ES-I3 (cell line): ENCODE measurements at regions not wholly inside any gene's neighbourhood (a gene's known extent, or its start where the extent isn't known, plus 50 kb on each side); places are given as distances from the start of the nearest gene placed in this dataset.

Experiments used
- H3K36me3 ChIP-seq: 2 replicates; pipeline ENCODE4 v1.6.1; 2013; ENCODE audit warnings: mild to moderate bottlenecking, low read length, control low read depth, moderate library complexity; ENCODE audit not compliant: insufficient read depth
- H3K4me1 ChIP-seq: 2 replicates; pipeline ENCODE4 v1.6.1; 2013; ENCODE audit warnings: mild to moderate bottlenecking, control low read depth, low read length; ENCODE audit not compliant: insufficient read depth
- H3K9ac ChIP-seq: 2 replicates; pipeline ENCODE4 v1.6.1; 2013; ENCODE audit warnings: low read depth, mild to moderate bottlenecking, low read length, moderate library complexity
- H3K9me3 ChIP-seq: 2 replicates; pipeline ENCODE4 v1.6.1; 2013; ENCODE audit warnings: mild to moderate bottlenecking, low read length, moderate library complexity; ENCODE audit not compliant: control insufficient read depth, insufficient read depth

DNA sequence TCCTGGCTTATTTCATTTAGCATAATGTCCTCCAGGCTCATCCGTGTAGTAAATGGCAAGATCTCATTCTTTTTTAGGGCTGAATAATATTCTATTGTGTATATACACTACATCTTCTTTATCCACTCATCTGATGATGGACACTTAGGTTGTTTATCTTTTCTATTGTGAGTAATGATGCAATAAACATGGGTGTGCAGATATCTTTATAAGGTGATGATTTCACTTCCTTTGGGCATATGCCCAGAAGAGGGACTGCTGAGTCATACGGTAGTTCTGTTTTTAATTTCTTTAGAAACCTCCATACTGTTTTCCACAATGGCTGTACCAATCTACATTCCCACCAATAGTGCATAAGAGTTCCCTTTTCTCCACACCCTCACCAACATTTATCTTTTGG, 317.6 kb upstream of the CNKSR2 start:
- Histone ChIP-seq H3K36me3 (no peaks in the 10 kb centered on the region), H3K4me1 (no peaks in the 10 kb centered on the region), H3K9ac (no peak overlapping the region), H3K9me3 (0 out of 2 replicates have a peak, but pooled peaks cover 5% of the 10 kb centered on the region)

DNA sequence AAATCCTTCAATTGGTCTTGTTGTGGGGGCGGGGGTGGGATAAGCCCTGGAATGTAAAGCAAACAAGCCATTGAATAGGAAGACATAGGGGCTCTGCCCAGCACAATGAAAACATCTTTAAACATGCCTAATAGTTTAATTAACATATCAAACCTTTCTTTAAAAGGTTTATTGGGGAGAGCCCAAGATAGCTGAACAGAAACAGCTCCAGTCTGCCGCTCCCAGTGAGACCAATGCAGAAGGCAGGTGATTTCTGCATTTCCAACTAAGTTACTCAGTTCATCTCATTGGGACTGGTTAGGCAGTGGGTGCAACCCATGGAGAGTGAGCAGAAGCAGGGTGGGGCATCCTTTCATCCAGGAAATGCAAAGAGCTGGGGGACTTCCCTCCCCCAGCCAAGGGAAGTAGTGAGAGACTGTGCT, 327.2 kb upstream of the CNKSR2 start:
- H3K9ac ChIP-seq, result no peak overlapping the region
- no peaks in the 10 kb centered on the region for H3K9me3 ChIP-seq
- H3K36me3 ChIP-seq, result no peaks in the 10 kb centered on the region
- H3K4me1 ChIP-seq, result peaks cover 8% of the 10 kb centered on the region; the same call in 1 of the 2 replicates

DNA sequence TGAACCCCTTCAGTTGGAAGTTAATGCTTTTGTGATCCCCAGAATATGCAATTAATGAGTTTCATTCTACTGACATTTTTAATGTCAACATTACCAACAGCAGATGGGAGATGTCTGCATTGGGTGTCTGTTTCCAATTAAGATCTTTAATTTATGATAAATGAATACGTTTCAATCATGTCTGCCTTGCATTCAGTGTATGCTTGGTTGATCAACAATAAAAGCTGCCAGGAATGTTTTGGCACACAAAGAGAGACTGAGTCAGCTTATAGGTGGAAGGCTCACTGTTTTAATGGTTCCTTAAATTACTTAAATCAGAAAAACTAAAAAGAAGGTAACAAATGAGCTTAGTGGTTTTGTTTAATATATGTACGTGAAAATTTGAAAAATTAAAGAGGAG, 359.9 kb upstream of the CNKSR2 start:
- Histone ChIP-seq H3K9ac (no peak overlapping the region), H3K9me3 (peaks cover 3% of the 10 kb centered on the region; the same call in 1 of the 2 replicates), H3K4me1 (no peaks in the 10 kb centered on the region), H3K36me3 (no peaks in the 10 kb centered on the region)

DNA sequence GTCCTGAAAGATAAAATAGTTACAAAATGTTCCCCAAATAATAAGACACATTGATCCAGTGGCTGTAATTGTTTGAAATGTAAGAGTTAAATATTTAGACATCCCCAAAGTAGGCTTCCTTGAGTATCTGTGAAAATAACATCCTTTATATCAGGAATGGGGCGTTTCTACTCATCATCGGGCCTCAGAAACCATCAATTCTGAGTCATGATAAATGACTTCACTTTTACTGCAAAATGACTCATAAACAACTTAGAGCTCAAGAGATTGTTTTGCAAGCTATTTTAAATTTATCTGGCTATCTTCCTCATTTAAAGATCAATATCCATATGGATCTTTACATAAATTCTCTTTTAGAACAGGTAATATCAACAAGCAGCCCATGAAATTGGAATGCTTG, 369.4 kb upstream of the CNKSR2 start:
- H3K4me1 ChIP-seq, result no peaks in the 10 kb centered on the region
- no peaks in the 10 kb centered on the region for H3K36me3 ChIP-seq
- H3K9ac ChIP-seq, result no peak overlapping the region
- no peaks in the 10 kb centered on the region for H3K9me3 ChIP-seq

DNA sequence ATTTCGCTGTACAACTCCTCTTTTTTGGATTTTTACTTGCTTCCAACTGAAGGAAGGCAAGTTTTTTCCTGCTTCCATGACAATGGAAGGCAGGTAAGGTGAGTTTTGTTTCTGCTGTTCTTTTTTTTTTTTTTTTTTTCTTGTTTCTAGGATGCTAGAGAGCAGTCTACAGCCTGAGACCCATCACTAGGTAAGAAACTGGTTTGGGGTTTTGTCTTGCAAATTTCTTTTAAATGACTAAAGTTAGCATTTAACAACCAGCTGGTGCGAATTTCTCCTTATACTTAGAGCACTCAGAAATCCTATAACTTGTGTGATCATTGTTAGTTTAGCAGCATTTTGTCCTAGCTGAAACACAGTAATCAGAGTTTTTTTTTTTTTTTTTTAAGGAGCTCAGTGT, 378.4 kb upstream of the CNKSR2 start:
- H3K9me3 ChIP-seq, result no peaks in the 10 kb centered on the region; the same call in 1 of the 2 replicates
- no peak overlapping the region for H3K9ac ChIP-seq
- peaks cover 8% of the 10 kb centered on the region for H3K4me1 ChIP-seq
- no peaks in the 10 kb centered on the region for H3K36me3 ChIP-seq

DNA sequence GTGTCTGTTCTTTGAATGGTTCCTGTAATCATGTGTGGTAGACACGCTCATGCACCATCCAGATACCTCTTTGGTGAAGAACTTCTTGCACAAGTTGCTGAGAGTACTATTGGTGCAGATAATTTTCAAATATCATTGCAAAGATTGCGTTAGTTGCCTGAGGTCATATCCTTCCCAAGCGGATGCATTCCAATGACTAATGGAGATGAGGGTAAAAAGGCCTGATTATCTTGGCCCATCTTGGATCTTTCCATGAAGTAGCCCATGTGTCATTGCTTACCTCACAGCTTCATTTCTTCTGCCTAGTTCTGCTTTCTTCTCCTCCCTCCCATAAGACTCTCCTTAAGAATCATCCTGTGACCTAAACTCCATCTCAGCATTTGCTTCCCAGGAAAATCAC, 384.9 kb upstream of the CNKSR2 start:
- no peaks in the 10 kb centered on the region for H3K9me3 ChIP-seq
- H3K36me3 ChIP-seq, result no peaks in the 10 kb centered on the region
- no peak overlapping the region for H3K9ac ChIP-seq
- H3K4me1 ChIP-seq, result no peaks in the 10 kb centered on the region

DNA sequence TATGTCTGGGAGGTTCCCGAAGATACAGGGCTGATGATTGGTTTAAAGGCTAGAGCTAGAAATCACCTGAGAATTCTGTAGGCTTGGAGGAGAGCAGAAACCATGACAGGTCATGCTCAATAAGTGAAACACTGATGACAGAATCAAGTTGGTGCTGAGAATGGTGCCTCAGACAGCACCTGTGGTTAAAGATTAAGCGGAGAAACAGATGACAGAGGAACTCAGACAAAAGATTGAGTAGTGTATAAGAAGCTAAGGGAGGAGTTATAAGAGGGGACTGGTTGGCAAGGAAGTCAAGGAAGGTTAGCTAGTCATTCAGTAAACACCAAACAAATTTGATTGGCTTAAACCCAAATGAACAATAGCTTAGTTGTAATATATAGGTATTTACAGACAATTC, 385.4 kb upstream of the CNKSR2 start:
- H3K4me1 ChIP-seq, result no peaks in the 10 kb centered on the region
- no peaks in the 10 kb centered on the region for H3K36me3 ChIP-seq
- no peak overlapping the region for H3K9ac ChIP-seq
- no peaks in the 10 kb centered on the region for H3K9me3 ChIP-seq

DNA sequence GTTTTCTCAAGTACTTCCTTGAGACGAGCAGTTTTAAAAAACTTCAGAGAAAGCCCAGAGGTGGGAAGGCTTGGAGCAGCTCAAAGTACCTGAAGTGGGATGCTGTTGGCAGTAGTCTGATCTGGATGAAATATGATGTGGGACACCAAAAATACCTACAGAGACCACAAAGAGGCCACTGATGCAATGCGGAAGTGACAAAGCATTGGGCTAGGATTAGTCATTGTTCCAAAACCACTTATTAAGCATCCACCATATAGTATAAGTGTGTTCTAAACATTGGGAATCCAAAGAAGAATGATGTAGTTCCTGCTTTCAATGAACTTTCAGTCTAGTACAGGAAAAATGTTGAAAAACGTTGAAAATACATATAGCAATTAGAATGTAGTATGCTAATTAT, 386.1 kb upstream of the CNKSR2 start:
- no peak overlapping the region for H3K9ac ChIP-seq
- H3K9me3 ChIP-seq, result no peaks in the 10 kb centered on the region
- no peaks in the 10 kb centered on the region for H3K4me1 ChIP-seq
- no peaks in the 10 kb centered on the region for H3K36me3 ChIP-seq

DNA sequence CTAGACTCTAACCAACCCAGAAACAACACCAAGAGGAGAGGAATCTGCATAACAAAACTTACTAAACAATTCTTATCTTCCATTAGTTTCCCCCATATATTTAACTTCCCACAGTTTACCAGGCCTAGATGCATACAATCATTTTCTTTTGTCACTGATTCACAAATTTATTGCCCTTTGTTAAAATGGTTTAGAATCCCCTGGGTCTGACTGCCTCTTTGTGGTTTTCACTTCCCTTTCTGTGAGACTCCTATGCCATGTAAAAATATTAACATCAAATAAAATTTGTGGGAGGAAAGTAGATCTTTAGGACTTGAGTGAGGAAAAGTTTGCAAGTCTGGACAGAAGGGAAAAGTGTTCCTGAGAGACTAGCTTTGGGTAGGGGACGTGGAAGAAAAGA, 393.8 kb upstream of the CNKSR2 start:
- no peaks in the 10 kb centered on the region for H3K4me1 ChIP-seq
- H3K9ac ChIP-seq, result no peak overlapping the region
- no peaks in the 10 kb centered on the region for H3K36me3 ChIP-seq
- no peaks in the 10 kb centered on the region for H3K9me3 ChIP-seq

DNA sequence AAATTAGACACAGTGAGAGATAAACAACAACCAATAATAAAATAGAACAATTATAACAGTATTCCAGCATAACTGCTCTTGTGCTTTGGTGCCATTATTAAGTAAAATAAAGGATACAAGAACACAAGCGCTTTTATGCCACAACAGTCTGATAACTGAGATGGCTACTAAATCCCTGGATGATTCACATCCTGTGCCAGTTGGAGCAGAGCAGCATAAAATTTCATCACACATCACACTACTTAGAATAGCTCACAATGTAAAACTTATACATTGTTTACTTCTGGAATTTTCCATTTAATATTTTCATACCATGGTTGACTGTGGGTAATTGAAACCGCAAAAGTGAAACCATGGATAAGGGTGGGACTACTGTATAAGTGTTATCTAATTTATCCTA, 399.9 kb upstream of the CNKSR2 start:
- peaks cover 18% of the 10 kb centered on the region; the same call in 1 of the 2 replicates for H3K4me1 ChIP-seq
- no peaks in the 10 kb centered on the region for H3K36me3 ChIP-seq
- H3K9me3 ChIP-seq, result no peaks in the 10 kb centered on the region
- H3K9ac ChIP-seq, result no peak overlapping the region

DNA sequence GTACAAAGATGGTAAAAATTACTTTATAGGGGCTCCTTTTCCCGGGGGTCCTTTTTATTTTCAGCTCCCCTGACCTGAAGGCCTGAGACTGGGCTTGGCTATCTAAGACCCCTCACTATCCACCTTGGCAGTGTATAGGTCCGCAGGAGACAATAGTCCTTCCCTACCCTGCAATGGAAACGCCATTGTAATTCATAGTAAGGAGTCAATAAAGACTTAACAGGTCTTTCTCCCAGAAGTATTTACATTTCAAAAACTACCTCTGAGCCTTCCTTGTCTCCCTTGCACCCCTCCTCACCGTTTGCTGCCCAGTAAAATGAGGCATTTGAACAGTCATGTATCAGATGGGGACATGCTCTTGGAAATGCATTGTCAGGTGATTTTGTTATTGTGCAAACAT, 401.2 kb upstream of the CNKSR2 start:
- Histone ChIP-seq H3K9ac (no peak overlapping the region), H3K4me1 (peaks cover 18% of the 10 kb centered on the region; the same call in 1 of the 2 replicates), H3K9me3 (no peaks in the 10 kb centered on the region), H3K36me3 (no peaks in the 10 kb centered on the region)

DNA sequence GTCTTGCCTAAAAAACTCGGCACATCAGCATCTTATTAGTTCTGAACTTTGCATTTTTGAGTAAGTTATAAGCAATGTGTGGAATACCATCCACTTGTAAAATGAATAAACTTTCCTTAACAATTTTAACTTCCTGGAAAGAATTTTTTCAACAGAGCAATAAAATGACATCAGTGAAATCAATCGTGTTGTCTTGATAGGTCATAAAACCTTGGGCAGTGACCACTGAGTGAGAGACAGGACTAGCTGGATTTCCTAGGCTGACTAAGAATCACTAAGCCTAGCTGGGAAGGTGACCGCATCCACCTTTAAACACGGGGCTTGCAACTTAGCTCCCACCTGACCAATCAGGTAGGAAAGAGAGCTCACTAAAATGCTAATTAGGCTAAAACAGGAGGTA, 403.0 kb upstream of the CNKSR2 start:
- Histone ChIP-seq H3K36me3 (no peaks in the 10 kb centered on the region), H3K4me1 (peaks cover 18% of the 10 kb centered on the region; the same call in 1 of the 2 replicates)

DNA sequence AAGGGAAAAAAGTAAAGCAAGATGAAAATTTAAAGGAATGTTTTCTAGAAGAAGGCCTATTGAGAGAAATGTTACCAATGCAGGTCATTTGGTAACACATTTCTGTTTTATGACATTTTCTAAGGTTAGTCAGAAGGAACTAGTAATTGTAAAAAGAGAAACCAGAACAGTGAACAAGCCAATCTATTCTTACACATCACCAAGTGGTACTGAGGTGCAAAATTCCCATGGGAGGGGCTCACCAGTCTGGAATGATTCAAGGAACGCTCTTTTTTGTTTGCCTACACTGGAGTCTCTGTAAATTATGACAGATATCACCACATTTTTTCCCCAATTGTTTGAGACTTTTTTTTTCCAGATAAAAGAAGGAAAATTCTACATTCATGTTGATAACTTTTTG, 404.7 kb upstream of the CNKSR2 start:
- H3K9me3 ChIP-seq, result no peaks in the 10 kb centered on the region; the same call in 1 of the 2 replicates
- no peaks in the 10 kb centered on the region for H3K36me3 ChIP-seq
- H3K4me1 ChIP-seq, result peaks cover 18% of the 10 kb centered on the region; the same call in 1 of the 2 replicates
- H3K9ac ChIP-seq, result no peak overlapping the region

More for the DNA sequence above, 403.0 kb upstream of the CNKSR2 start:
- H3K9me3 ChIP-seq, result no peaks in the 10 kb centered on the region; the same call in 1 of the 2 replicates
- H3K9ac ChIP-seq, result no peak overlapping the region

DNA sequence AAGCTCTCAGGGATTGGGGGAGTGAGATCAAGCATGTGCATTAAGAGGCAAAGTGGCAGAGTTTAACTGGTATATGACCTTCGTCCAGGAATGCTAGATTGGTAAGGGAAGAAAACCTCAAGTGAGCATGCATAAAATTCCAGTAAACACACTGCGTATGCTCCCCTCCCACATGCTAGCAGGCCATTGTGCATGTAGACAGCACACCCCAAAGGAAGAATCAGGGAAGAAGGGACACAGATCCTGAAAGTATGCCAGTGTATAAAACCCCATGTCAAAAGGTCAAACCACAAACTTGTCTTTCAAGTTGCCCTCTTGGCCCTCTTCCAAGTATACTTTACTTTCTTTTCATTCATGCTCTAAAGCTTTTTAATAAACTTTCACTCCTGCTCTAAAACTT, 405.2 kb upstream of the CNKSR2 start:
- H3K9ac ChIP-seq, result no peak overlapping the region
- peaks cover 14% of the 10 kb centered on the region; the same call in 1 of the 2 replicates for H3K4me1 ChIP-seq
- H3K9me3 ChIP-seq, result no peaks in the 10 kb centered on the region; the same call in none of the 2 replicates
- H3K36me3 ChIP-seq, result no peaks in the 10 kb centered on the region

DNA sequence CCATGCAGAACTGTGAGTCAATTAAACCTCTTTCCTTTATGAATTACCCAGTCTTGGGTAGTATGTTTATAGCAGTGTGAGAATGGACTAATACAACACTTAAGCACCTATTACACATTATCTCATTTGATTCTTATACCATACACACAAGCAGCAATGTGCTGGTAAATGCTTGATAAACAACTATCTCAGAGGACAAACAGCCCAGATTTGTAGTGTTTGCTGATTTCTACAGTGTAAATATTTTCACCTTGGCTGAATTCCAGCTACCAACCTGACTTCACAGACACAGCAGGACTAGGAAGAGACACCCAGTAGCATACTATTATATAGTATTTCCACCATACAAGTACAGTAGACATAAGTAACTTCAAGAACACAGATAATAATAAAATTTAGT, 406.5 kb upstream of the CNKSR2 start:
- Histone ChIP-seq H3K4me1 (peaks cover 5% of the 10 kb centered on the region; the same call in 1 of the 2 replicates), H3K36me3 (no peaks in the 10 kb centered on the region), H3K9ac (no peak overlapping the region), H3K9me3 (no peaks in the 10 kb centered on the region; the same call in none of the 2 replicates)
